HG02840 (cell line): ENCODE measurements at regions not wholly inside any gene's neighbourhood (a gene's known extent, or its start where the extent isn't known, plus 50 kb on each side); places are given as distances from the start of the nearest gene placed in this dataset.
"Not testable (repeated sequence)": the region's sequence is repeated elsewhere in the genome, so short reads cannot be mapped to it uniquely, and the experiment has no call there.

Experiments
- ATAC-seq: cut with Tn5 transposase; IDR thresholded peaks from one replicate; pipeline ENCODE4 v1.9.1; 2021; ENCODE audit warnings: mild to moderate bottlenecking, moderate library complexity, moderate number of reproducible peaks; ENCODE audit not compliant: unreplicated experiment, low FRiP score

DNA sequence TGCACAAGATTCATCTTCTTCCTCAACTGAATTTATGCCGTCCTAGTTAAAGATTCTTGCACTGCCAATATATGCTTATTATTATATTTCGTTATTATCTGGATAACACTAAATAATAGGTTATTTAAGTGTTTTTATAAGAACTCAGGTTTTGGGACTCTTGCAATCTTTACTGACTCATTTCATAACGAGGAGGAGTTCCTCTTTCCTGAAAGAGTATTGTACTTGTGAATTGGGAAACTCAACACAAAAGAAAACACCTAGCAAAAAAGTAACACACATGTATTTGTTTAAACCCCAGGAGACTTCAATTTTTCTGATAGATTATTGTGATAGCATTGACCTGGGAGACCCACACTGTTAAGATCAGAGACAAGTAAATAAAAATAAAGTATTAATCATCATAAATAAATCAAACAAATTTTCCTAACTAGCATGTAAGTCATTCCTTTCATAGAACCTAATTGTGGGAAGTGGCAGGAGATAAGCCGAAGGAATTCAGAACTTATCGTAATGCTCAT lies 505.8 kb downstream of the KCNJ2 start:
- ATAC-seq = no peak

DNA sequence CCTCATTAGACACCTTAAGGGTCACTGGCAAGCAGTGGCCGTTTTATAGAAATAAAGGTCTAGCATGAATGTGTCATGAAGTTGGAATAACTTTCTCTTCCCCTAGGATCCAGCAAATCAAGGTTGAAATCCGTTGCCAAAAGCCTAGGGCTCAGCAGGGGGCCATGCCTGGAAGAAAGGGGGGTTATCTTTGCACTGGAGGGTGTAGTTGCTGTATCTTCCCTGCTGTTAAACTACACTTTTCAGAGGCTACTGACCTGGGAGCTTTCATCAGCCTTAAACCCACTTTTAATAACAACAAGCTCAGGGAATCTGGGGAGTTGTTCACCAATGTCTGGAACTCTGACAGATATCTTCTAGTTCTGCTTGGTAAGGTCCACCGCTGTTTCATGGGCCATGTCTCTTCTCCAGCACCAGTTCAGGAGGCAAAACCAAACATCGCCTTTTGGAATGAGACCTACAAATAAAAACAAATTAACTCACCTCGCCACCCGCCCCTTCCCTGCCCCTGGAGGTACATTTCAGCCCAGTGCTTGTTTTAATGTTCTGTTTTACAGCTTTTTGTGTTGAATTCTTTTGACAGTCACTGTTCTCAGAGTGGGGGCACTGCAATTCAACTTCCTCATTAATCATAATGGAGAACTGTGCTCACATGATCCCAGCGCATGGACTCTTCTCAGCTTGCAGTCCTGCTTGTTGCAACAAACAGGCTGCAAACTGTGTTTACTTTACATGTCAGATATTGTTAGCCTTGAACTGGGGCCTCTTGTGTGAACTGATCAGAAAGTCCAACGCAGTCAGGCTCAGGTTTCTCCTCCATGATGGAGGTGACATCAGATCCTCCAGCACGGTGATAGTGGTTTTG lies 508.7 kb downstream of the KCNJ2 start:
- no peak for ATAC-seq

DNA sequence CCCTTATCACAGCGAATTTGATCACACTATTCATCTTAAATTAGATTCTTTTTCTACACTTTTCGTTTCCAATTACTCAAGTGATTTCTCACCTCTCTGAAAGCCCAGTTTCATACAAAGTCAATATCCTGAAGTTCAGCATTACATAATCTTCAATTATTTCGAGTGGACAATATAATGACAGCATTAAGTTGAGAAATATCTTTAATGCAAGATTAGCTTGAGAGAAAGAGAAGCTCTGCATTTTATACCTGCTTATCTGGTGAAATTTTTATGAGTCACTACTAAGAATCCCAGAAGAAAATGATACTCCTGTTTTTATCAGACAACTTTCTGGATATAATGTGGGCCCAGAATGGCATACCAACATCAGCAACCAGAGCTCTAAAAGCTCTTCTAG lies 509.6 kb downstream of the KCNJ2 start:
- no peak for ATAC-seq

DNA sequence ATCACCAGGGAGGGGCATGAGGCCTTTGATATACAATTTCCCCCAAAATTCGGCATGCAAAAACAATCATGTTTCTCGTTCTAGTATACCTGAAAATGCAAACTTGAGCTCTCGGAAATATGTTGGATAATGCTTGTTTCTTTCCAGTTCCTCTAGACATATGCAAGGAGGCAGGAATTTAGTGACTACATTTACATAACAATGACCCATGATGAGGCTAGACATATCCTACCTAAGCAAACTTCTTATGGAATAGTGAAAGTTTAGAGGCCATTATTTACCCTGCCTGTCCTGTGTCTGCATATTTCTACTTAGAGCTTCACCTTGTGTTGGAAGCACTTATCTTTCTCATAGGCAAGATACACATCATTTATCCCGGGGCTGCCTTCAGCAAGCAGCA lies 514.6 kb downstream of the KCNJ2 start:
- ATAC-seq = no peak

DNA sequence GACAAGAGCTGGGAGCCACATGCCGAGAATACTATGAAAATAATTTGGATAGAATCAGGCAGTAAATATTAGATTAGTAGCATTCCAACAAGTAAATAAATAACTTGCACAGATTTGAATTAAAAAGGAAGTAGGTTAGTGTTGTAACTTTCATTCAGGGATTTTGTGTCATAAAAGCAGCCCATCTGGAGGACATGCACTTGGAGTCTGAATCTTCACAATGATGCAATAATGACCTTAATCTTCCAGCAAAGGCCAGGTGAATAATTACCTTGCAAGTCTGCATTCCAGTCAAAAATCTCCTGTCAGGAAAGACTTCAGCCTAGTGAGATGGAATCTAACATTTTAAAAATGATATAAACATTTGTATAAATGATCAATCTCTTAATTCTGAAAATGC lies 518.1 kb downstream of the KCNJ2 start:
- no peak for ATAC-seq

DNA sequence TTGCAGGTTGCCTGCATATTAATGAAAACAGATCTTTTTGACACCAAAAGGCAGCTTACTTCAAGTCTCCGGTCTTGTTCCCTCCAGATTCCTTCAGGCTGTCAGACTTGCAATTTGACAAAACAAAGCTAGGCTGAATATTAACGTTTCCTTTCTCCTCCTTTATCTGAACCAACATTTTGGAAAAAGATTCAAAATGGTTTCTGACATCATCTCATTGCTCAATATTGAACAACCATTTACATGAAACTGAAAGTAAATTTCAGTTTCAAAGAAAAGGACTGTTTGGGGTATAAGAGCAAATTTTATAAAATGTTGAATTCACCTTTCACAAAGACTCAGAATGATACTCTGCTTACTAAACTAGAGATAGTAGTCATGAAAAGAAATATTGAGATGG lies 521.8 kb downstream of the KCNJ2 start:
- no peak for ATAC-seq

DNA sequence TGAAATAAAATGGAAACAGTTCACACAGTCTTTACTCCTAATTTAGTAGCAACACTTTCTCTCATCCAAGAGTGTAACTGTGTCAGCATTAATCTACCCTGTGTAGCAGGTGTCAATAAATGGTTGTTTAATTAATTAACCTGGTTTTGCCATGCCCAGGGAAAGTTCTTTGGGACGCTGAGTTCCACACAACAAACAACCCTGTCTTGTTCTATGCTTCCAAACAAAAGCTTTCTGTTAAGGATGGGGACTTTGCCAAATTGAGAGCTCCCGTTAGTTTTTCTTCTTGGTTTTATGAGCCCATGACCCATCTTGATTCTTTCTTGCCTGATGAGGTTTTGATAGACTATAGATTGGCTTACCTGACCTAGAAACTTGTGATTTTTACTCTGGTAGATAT lies 530.1 kb downstream of the KCNJ2 start:
- ATAC-seq = no peak

DNA sequence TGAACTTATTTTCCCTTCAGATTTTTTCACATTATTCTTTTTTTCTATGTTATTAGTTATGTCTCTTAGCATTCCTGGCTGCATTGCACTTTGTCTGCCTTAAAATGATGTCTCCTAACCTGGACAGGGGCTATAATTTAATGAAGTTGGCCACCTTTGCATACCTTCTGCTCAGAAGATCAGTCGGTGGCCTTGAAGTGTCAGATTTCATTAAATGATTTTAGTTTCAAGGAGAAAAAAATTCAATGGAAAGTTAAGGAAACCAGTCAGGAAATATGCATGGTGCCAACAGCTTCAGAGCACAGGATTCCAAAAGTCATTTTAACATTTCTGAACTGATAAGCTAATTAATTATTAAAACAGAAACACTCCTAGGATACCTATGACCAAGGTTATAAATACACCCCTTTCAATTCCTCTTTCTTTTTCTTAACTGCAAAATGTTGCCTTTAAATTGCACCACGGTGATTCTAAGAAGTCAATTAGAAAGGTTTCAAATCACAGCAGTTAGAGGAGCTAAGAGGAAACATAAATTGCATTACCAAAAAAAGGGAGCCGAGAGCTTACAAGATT lies 533.4 kb downstream of the KCNJ2 start:
- no peak for ATAC-seq

DNA sequence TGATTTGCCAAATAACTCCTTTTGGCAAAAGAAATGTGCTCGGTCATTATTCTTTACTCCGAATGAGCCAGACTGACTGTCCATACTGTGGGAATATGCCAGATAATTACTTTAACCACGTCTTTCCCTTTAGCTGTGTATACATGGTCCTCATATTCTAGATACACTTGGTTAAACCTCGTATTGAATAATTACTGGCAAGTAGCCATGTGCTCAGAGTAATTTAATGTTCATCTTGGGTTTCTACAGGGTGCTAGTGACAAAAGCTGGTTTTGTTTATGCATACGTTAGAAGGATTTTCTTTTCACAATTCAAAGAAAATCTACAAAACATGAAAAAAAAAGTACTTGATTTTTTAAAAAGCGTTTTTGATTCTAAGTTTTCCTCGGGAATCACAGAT lies 540.3 kb downstream of the KCNJ2 start:
- no peak for ATAC-seq

DNA sequence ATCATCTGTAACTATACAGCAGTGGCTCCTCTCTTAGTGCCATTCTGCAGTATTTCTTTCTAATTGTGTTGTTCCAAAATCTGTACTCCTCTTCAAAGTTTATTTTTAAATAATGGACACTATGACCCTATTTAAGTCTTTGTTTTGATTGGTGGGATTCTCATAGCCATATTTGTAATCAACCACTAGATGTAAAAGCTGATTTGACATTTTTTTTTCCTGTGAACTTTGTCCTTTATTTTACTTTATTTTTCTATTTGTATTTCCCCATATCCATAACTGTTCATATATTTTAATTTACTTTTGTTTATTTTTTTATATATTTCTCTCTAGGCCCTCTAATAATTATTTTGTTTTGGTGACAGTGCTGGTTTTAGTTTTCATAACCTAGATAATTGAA lies 544.4 kb downstream of the KCNJ2 start:
- no peak for ATAC-seq

DNA sequence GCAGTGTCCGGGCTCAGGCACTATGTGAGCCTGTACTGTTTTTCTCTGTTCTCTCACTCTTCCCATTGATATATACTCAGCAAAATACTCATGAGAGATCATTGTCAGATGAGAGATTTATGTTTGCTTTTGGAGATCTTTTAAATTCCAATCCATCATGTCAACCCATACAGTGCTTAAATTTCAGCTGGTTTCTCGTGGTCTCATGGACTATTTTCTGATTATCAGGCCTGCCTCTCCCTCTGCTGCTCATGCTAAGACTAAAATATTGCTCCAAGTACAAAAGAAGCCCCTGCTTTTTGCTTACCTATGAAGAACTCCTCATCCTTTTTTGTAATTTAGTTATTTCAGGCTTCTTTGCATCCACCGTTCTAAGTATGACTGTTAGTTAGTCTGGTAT lies 547.2 kb downstream of the KCNJ2 start:
- no peak for ATAC-seq

DNA sequence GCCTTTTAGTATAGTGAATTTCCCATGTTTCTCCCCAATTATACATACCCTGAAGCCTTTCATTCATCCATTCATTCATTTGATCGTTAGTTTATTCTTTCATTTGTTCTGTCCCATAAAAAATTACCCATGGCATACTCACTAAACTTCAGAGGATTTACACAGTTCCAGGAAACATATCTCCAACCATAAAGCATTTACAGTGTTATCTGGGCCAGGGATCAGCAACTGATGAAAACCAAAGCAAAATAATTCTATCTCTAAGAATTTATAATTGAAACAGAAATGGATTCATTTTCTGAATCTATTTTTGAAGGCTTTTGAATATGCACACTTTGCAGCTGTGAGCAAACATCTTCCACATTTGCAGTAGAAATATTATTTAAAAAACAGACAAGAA lies 547.7 kb downstream of the KCNJ2 start:
- no peak for ATAC-seq

DNA sequence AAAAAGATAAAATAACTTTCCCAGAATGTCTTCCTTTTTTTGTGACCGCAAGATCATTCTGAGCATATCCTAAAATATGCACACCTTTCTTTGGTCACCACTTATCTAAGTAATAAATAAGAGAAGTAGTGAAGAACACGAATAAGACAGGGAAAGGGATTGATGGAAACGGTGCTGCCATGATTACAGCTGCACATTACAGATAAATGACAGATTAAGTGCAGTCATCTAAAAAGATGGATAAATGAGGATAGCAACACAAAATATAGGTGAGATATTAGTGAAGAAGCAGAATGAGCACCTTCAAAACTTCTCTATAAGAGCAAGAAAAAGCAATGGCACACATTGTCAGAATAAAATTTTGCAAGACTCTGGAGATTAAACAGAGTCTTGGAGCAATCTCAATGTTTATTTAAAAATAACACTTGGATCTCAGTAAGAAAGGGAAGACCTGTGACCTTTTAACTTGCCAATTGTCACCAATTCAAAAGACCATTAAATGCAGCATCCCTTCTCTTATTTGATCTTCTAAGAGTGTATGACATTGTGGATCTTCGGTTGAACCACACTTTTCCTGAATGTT lies 567.1 kb downstream of the KCNJ2 start:
- no peak for ATAC-seq

DNA sequence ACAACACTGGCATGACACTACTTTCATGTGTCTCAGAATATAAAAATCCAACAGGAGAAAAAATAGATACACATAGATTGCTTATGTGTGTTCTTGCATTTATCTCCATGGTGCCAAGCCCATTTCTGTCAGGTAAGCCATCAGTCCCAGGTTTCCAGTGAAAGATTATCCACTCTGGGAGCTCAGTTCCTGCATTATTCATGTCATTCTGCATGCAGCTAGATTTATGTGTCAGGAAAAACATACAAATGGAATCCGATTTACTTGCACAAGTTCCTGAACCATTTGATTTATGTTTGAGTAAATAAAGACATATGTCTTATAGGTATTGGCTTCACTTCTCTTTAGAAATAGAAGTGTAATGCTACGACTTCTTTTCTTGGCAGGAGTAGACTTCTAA lies 569.7 kb downstream of the KCNJ2 start:
- no peak for ATAC-seq

DNA sequence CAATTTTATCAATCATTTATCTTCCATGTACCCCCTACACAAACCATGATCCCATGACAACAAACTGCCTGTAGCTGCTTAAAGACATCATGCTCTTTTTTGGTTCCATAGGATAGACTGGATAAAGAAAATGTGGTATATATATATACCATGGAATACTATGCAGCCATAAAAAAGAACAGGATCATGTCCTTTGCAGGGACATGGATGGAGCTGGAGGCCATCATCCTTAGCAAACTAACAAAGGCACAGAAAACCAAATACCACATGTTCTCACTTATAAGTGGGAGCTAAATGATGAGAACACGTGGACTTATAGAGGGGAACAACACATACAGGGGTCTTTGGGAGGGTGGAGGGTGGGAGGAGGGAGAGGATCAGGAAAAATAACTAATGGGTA lies 577.2 kb downstream of the KCNJ2 start:
- not testable (repeated sequence) for ATAC-seq

DNA sequence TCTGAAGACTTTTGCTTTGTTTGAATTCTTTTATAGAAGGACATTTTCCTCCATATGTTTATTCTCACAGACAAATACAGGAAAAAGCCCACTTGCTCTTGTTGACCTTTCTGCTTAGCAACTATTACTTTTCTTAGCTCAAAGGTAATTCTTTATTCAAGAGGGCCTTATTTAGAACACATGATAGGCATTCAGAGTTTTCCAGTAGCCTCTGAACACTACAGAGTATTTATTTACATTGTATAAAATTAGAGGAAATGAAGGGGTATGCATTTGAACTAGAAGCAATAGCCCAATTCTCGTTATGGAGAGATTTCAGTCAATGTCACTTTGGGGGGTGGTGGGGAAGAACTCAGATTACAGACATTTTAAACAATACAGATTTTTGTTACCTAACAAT lies 581.7 kb downstream of the KCNJ2 start:
- no peak for ATAC-seq

DNA sequence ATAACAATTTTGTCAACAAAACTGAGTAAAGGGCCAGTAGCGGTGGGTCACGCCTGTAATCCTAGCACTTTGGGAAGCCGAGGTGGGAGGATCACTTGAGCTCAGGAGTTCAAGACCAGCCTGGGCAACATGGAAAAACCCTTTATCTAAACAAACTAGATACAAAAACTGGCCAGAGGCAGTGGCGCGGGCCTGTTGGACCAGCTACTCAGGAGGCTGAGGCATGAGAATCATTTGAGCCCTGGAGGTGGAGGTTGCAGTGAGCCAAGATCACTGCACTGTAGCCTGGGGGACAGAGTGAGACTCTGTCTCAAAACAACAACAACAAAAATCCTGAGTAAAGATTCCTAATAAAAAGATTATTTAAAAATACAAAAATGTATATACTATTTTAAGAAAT lies 583.1 kb downstream of the KCNJ2 start:
- ATAC-seq = not testable (repeated sequence)

DNA sequence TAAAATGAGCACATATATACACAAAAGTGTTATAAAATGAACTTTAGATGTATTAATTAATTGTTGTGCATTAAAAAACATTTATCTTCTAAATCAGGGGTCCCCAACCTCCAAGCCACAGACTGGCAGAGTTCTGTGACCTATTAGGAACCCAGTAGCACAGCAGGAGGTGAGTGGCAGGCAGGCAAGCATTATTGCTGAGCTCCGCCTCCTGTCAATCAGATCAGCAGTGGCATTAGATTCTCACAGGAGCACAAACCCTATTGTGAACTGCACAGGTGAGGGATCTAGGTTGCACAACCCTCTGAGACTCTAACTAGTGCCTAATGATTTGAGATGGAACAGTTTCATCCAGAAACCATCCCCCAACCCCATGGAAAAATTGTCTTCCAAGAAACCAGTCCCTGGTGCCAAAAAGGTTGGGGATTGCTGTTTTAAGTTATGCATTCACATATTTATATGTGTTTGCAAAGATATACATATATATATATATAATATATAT lies 583.7 kb downstream of the KCNJ2 start:
- ATAC-seq = no peak

DNA sequence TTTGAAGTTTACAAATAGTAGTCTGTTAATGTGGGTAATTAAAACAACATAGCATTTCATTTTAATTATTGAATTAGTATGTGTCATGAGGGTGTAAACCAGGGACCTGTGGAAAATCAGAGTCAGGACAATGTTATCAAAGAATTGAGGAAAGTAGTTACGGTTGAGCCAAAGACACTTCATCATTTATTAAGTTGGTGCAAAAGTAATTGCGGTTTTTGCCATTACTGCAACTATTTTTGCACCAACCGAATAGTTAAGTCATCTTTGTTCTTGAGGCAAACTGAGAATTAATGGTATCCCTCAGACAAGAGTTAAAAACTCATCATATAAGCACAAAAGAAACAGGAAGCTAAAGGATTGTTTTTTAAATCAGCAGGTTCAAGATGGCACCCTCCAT lies 593.7 kb downstream of the KCNJ2 start:
- ATAC-seq = no peak

DNA sequence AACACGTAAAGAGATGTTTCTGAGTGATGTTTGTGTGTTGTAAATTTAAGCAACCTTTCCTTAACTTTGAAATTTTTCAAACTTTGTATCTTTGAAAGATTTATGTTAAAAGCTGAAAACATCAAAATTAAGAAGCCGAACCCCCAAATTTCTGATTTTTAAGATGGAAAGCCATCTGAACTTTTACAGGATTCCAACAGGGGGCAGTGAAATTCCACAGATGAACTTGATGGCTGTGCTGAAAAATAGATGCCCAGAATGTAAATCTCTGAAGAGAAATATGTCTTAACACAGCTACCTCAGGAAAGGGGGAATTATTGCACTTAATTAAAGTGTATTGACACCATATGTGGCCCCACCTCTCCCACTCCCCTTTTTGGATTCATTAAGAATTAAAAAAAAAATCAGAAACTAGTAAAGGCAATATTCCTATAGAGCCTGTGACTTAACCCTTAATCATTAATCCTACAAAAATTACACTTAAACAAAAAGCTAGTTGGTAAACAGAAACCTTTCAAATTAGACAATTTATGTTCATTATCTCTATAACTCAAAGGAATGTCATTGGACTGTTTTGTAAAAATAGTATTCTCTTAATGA lies 597.9 kb downstream of the KCNJ2 start:
- ATAC-seq = no peak

DNA sequence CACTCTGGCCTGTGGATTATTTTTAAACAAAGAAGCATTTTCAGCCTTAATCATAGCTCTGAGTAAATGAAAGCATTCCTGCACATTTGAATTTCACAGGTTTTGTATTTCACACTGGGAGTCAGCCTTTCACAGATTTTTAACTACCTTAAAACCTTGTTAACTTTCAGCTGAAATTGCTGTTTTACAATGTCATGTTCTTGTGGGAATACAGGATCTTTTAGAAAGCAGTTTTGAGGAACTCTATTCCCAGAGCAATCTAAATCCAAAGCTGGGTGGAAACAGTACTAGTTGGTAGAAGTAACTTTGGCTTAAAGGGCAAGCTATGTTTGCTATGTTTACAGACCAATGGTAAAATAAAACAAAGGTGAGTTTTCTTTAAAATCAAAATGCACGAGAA lies 600.6 kb downstream of the KCNJ2 start:
- ATAC-seq = no peak
